Eye (tissue), 1 donor: ENCODE measurements at regions not wholly inside any gene's neighbourhood (a gene's known extent, or its start where the extent isn't known, plus 50 kb on each side); places are given as distances from the start of the nearest gene placed in this dataset.
A peak's percentile ranks its signal among the peaks of the same experiment; 100 is the strongest.

Source experiments
- DNase-seq: peaks from one replicate; pipeline ENCODE4 v3.0.0-alpha.2; 2015

- peak; percentile 8 for DNase-seq
These were observed 50.1 kb upstream of the KCNA1 start for GRCh38 chr12:4859478-4860210.
